Hematopoietic multipotent progenitor cell (in vitro differentiated cells): ENCODE measurements at regions not wholly inside any gene's neighbourhood (a gene's known extent, or its start where the extent isn't known, plus 50 kb on each side); places are given as distances from the start of the nearest gene placed in this dataset.
A peak's percentile ranks its signal among the peaks of the same experiment; 100 is the strongest.

Experiments
- DNase-seq, 3 donors: peaks; one replicate each; pipeline ENCODE4 v3.0.0-alpha.2; 2011 to 2015; ENCODE audit warnings: low read depth in 2 of 3, low spot score in 2 of 3

- no peak for DNase-seq
These were observed 322.8 kb downstream of the UQCRFS1 start for GRCh38 chr19:28889941-28890670.

DNA sequence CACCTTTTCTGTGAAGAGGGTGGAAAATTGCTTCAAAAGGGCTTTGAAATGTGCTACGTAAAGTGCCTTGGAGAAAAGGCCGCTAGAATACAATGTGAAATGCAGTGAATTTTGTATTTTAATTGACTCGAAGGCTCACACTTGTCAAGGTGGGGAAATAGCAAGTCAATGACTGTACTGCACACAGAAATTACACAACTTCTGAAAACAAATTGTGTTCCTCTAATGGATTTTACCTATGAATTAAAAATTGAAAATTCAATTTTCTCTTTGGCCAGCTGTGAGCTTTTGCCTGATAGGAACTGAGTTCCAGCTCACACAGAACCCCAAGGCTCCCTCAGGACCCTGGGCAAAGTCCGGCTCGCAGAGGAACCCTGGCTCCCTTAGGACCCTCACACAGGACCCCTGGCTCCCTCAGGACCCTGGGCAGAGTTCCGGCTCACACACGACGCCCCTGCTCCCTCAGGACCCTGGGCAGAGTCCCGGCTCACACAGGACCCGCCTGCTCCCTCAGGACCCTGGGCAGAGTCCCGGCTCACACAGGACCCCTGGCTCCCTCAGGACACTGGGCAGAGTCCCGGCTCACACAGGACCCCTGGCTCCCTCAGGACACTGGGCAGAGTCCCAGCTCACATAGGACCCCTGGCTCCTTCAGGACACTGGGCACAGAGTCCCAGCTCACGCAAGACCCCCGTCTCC is 324.9 kb downstream of the UQCRFS1 start:
- DNase-seq: no peak

- DNase-seq: no peak
These were observed 326.2 kb downstream of the UQCRFS1 start for GRCh38 chr19:28886708-28887107.

- no peak for DNase-seq
These were observed 327.0 kb downstream of the UQCRFS1 start for GRCh38 chr19:28885965-28886364.

DNA sequence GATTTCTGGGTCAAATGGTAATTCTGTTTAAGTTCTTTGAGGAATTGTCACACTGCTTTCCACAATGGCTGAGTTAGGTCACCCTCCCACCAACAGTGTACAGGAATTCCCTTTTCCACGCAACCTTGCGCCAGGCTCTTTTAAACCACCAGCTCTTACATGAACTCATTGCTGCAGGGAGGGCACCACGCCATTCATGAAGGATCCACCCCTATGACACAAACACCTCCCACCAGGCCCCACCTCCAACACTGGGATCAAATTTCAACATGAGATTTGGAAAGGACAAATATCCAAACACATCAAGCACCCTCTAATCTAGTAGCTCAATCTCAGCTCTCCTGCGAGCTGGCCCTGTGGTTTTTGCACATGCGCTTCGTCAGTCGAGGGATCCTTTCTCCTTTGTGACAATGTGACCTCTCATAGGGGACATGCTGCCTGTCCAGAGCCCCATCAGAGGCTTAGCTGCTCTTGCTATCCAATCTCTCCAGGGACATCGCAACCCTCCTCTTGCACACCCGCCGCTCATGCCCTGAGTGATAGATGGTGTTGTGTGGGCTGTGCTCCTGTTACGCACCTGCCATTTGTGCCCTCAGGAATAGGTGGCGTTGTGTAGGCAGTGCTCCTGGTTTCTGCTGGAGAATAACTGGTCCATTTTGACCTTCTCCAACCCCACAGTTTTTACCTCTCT is 328.0 kb downstream of the UQCRFS1 start:
- DNase-seq: no peak

DNA sequence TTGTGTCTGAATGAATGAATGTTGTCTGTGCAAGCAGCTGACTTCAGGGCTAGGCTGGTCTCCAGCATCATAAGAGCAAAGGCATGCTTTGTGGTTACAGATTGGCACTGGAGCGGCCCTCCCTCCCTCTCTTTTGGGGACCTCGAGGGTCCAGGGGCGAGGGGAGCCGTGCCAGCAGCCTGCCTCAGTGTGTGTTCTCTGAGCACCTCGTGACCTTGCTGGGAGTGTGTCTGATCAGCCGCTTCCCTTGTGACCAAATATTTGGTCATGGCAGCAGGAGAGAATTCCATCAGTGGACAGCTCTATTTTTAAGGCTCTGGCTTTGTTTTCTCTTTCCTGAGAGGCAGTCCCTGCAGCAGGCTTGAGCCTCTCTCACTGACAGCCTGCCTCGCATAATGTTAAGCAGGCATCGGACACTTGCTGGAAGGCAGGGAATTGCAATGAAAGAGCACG is 329.7 kb downstream of the UQCRFS1 start:
- DNase-seq: no peak

GRCh38 chr19:28882818-28883217 is 330.1 kb downstream of the UQCRFS1 start:
- DNase-seq: no peak

GRCh38 chr19:28881616-28882015 is 331.3 kb downstream of the UQCRFS1 start:
- DNase-seq: no peak

GRCh38 chr19:28880735-28881401 is 332.1 kb downstream of the UQCRFS1 start:
- DNase-seq: no peak

- peak; percentile 5 to 76 (median 50) for DNase-seq
These were observed 333.9 kb downstream of the UQCRFS1 start for GRCh38 chr19:28878862-28879566.

DNA sequence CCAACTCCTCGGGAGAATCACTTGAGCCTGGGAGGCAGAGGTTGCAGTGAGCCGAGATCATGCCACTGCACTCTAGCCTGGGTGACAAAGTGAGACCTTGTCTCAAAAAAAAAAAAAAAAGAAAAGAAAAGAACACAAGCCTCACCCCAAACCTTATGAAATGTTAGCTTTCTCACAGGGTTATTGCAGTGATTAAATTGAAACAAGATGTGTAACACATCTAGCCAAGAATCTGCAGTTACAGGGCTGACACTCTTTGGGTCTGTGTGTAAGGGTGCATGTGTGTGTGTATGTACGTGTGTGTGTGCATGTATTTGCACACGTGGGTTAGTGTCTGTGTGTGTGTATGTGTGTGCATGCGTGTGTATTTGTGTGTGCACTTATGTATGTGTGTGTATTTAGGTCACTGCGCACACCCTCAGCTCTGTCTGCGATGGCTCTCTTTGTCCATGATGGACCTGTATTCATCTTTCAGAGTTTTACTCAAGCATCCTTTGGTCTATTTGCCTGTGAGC is 336.3 kb downstream of the UQCRFS1 start:
- DNase-seq: no peak

GRCh38 chr19:28874742-28875141 is 338.2 kb downstream of the UQCRFS1 start:
- no peak for DNase-seq

- DNase-seq: no peak
These were observed 339.6 kb downstream of the UQCRFS1 start for GRCh38 chr19:28873301-28873700.

GRCh38 chr19:28871099-28871725 is 341.7 kb downstream of the UQCRFS1 start:
- DNase-seq: no peak

GRCh38 chr19:28869459-28869858 is 343.5 kb downstream of the UQCRFS1 start:
- no peak for DNase-seq

GRCh38 chr19:28868836-28869235 is 344.1 kb downstream of the UQCRFS1 start:
- DNase-seq: no peak

DNA sequence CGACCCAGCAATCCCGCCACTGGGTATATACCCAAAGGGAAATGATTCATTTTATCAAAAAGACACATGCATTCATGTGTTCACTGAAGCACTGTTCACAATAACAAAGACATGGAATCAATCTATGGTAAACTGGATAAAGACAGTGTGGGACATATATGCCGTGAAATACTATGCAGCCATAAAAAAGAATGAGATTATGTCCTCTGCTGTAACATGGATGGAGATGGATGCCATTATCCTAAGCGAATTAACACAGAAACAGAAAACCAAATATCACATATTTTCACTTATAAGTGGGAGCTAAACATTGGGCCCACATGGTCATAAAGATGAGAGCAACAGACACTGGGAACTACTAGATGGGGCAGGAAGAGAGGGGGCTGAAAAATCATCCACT is 345.0 kb downstream of the UQCRFS1 start:
- no peak for DNase-seq

GRCh38 chr19:28864577-28865042 is 348.3 kb downstream of the UQCRFS1 start:
- no peak for DNase-seq

GRCh38 chr19:28864024-28864503 is 348.9 kb downstream of the UQCRFS1 start:
- no peak for DNase-seq

DNA sequence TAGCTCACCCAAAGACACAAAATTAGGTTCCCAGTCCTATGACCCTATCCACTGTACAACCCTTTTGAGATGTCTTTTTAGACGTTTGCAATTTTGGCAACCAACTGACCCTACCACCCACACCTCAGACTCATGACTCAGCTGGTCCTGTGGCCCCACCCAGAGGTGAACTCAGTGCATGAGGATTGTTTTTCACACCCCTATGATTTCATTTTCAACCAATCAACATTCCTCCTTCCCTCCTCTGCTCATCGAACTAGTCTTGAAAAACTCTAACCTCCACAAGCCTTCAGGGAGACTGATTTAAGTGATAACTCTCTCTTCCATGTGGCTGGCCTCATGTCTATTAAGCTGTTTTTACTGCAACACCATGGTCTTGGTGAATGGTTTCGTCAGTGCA is 350.7 kb downstream of the UQCRFS1 start:
- no peak for DNase-seq
